ENCODE measurements at regions not wholly inside any gene's neighbourhood (a gene's known extent, or its start where the extent isn't known, plus 50 kb on each side); places are given as distances from the start of the nearest gene placed in this dataset.

DNA sequence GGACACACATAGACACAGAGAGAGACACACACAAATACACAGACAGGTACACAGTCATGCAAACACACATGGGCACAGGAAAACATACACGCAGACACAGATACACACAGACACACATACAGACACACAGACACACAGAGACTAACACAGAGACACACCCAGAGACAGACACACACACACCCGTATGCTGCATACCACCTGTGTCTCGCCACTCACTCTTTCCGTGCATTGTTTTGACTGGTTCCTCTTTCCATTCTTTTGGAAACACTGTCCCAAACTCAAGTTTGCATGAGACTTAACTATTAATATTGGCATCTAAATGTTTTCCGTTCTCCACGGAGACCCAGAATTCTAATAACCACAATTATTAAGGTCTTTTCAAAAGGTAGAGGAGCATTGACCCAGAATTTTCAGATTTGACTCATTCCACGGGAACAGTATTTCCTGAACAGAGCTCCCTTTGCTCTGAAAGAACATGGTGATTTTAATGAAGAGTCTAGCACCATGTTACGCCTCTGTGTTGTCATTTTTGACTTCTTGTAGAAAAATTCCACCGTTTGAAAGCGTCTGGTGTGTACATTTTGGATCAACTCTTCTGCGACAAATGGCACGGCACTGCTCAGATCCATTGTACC is 141.2 kb upstream of the RNF32 start:
- CTCF ChIA-PET = no interaction called here
- no peaks in the 10 kb centered on the region for H3K36me3 Mint-ChIP-seq (ENCODE audit: low read depth)
- ATAC-seq (ENCODE audit: low read depth) (no peak), DNase-seq (no peak)
- no peaks in the 10 kb centered on the region for H3K4me1 Mint-ChIP-seq
- TF ChIP-seq, protein P1, sequence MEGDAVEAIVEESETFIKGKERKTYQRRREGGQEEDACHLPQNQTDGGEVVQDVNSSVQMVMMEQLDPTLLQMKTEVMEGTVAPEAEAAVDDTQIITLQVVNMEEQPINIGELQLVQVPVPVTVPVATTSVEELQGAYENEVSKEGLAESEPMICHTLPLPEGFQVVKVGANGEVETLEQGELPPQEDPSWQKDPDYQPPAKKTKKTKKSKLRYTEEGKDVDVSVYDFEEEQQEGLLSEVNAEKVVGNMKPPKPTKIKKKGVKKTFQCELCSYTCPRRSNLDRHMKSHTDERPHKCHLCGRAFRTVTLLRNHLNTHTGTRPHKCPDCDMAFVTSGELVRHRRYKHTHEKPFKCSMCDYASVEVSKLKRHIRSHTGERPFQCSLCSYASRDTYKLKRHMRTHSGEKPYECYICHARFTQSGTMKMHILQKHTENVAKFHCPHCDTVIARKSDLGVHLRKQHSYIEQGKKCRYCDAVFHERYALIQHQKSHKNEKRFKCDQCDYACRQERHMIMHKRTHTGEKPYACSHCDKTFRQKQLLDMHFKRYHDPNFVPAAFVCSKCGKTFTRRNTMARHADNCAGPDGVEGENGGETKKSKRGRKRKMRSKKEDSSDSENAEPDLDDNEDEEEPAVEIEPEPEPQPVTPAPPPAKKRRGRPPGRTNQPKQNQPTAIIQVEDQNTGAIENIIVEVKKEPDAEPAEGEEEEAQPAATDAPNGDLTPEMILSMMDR (IDR thresholded peaks at IDR 0.05) = no peak
- no peak overlapping the region for H3K4me3 Mint-ChIP-seq
- POLR2A ChIA-PET = no interaction called here
- intact Hi-C loops (cut with micrococcal nuclease) = no loop called here
- no peak overlapping the region for H3K27ac Mint-ChIP-seq
- H3K27me3 Mint-ChIP-seq = no peaks in the 10 kb centered on the region
- H3K9me3 Mint-ChIP-seq = peaks cover 2% of the 10 kb centered on the region

DNA sequence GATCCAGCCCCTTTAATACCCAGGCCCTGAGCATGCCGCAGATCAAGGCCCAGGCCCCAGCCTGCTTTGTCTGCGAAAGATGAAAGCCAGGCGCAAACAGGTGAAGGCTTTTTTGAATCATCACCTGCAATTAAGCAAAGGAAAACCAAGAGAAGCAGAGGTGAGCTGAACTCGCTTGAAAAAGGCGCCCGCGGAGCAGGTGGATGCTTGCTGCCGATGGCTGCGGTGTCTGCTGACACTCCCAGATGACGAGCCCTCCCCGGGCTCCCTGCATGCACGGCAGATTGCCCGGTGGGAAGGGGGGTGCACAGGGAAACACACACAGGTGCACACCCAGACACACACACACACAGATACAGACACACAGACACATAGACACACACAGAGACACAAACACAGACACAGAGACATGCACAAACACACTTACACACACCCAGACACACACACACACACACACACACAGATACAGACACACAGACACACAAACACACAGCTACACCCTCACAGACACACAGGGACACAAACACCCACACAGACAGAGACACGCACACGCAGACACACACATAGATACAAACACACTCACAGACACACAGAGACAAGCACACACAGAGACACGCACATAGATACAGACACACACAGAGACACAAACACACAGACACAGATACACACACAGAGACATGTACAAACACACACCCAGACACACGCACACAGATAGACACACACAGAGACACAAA is 142.6 kb upstream of the RNF32 start:
- H3K27ac Mint-ChIP-seq = no peak overlapping the region
- intact Hi-C loops (cut with micrococcal nuclease) = no loop called here
- H3K27me3 Mint-ChIP-seq = no peaks in the 10 kb centered on the region
- H3K4me3 Mint-ChIP-seq = no peak overlapping the region
- CTCF ChIA-PET = no interaction called here
- H3K36me3 Mint-ChIP-seq (ENCODE audit: low read depth) = no peaks in the 10 kb centered on the region
- H3K4me1 Mint-ChIP-seq = no peaks in the 10 kb centered on the region
- POLR2A ChIA-PET = no interaction called here
- H3K9me3 Mint-ChIP-seq = peaks cover 2% of the 10 kb centered on the region
- DNase-seq (no peak), ATAC-seq (ENCODE audit: low read depth) (no peak)
- TF ChIP-seq, protein P1 (IDR thresholded peaks at IDR 0.05) = no peak

DNA sequence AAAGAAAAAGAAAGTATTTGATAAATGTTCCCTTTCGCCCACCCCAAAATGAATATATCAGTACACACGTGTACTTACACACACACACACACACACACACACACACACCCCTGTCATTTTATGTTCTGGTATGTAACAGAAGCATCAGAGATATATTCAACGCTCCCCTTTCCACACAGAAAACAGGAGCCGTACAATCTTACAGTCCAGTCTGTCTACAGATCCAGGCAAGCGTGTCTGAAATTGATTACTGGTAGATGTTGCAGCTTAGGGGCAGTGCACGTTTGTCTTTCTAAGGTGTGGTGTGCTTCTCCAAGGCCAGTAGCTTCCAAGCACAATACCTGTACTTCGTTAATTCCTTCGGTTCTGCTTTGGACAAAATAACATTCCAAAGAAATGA is 143.7 kb upstream of the RNF32 start:
- TF ChIP-seq, protein P1 (IDR thresholded peaks at IDR 0.05) = no peak
- CTCF ChIA-PET = no interaction called here
- ATAC-seq (ENCODE audit: low read depth) = no peak
- Mint-ChIP-seq H3K27ac (no peak overlapping the region), H3K27me3 (no peaks in the 10 kb centered on the region), H3K9me3 (peaks cover 2% of the 10 kb centered on the region), H3K36me3 (ENCODE audit: low read depth) (no peaks in the 10 kb centered on the region), H3K4me3 (no peak overlapping the region), H3K4me1 (no peaks in the 10 kb centered on the region)
- no peak for DNase-seq
- intact Hi-C loops (cut with micrococcal nuclease) = no loop called here
- POLR2A ChIA-PET = no interaction called here

DNA sequence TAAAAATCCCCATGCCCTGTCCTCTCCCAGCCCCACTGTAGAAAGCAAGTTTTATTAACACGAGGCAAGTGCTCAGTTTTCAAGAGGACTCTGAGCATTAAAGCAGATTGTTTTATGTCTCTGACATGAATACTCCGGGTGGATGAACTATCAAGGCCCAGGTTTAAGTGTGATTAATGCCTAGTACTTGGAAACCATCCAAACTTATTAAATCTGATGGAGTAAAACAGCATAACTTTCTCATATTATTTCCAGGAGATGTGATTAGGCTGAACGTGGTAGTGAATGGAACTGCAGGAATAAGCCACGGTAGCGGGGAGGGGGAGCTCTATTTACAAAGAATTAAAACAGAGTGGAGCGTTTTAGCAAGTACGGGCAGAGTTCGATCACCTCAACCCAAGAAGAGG is 144.2 kb upstream of the RNF32 start:
- no peak overlapping the region for H3K4me3 Mint-ChIP-seq
- H3K4me1 Mint-ChIP-seq = no peaks in the 10 kb centered on the region
- H3K9me3 Mint-ChIP-seq = peaks cover 2% of the 10 kb centered on the region
- intact Hi-C loops (cut with micrococcal nuclease) = no loop called here
- DNase-seq (no peak), ATAC-seq (ENCODE audit: low read depth) (no peak)
- POLR2A ChIA-PET = no interaction called here
- H3K27me3 Mint-ChIP-seq = no peaks in the 10 kb centered on the region
- H3K36me3 Mint-ChIP-seq (ENCODE audit: low read depth) = no peaks in the 10 kb centered on the region
- H3K27ac Mint-ChIP-seq = no peak overlapping the region
- TF ChIP-seq, protein P1 (IDR thresholded peaks at IDR 0.05) = no peak
- CTCF ChIA-PET = no interaction called here

DNA sequence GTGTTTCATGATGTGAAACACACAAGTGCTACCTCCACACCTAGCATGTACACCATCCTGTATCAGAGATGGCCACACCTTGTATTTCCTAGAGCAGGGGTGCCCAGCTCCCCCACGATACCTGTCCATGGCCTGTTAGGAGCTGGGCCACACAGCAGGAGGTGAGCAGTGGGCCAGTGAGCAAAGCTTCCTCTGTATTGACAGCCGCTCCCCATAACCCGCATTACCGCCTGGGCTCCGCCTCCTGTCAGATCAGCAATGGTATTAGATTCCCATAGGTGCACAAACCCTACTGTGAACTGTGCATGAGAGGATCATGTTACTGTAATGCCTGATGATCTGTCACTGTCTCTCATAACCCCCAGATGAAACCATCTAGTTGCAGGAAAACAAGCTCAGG is 145.6 kb upstream of the RNF32 start:
- Mint-ChIP-seq H3K27ac (no peak overlapping the region), H3K9me3 (no peaks in the 10 kb centered on the region), H3K4me3 (no peak overlapping the region), H3K36me3 (ENCODE audit: low read depth) (no peaks in the 10 kb centered on the region), H3K4me1 (no peaks in the 10 kb centered on the region), H3K27me3 (no peaks in the 10 kb centered on the region)
- intact Hi-C loops (cut with micrococcal nuclease) = no loop called here
- ATAC-seq (ENCODE audit: low read depth) = no peak
- DNase-seq = no peak
- ChIA-PET CTCF (no interaction called here), POLR2A (no interaction called here)
- TF ChIP-seq, protein P1 (IDR thresholded peaks at IDR 0.05) = no peak

Data from activated B cell treated with CpG ODN at 0.5 μM for 24 hours (primary cell).